Endothelial cell of umbilical vein (primary cell): ENCODE measurements at regions not wholly inside any gene's neighbourhood (a gene's known extent, or its start where the extent isn't known, plus 50 kb on each side); places are given as distances from the start of the nearest gene placed in this dataset.

Experiments
- BruUV-seq: library from RNA; stranded (reverse); fragments of 400-500 nt; replicated peaks from 2 replicates; lab custom pipeline; 2021; lab: Mats Ljungman, UMichigan
- CTCF ChIA-PET: fragments of 300-600, 350-600 bp; sonication (Branson Sonifier 250); formaldehyde crosslinking; loops from one replicate; lab custom pipeline; 2021; ENCODE audit warnings: antibody characterized with exemption, inconsistent platforms; lab: Charles Lee
- POLR2A ChIA-PET: fragments of 300-600, 350-600 bp; sonication (Branson Sonifier 250); formaldehyde crosslinking; loops from one replicate; lab custom pipeline; 2021; ENCODE audit warnings: antibody characterized with exemption, inconsistent platforms; lab: Charles Lee
- DNase-seq: peaks from one replicate; pipeline ENCODE4 v3.0.0-alpha.2; 2011; ENCODE audit warnings: low read depth, low spot score
- FAIRE-seq: peaks from 2 replicates; lab custom pipeline; 2011; peaks lifted over from hg19 to GRCh38; lab: Jason Lieb, UNC
- H2AFZ ChIP-seq: 2 replicates; pipeline ENCODE4 v1.6.0; 2012; ENCODE audit warnings: low read depth, low read length, control low read depth, inconsistent platforms
- H3K27ac ChIP-seq: 2 replicates; pipeline ENCODE4 v1.5.1; 2011; ENCODE audit warnings: low read depth, mild to moderate bottlenecking, control low read depth, low read length, moderate library complexity; ENCODE audit not compliant: insufficient read depth
- H3K27me3 ChIP-seq, 2 experiments: 2 replicates each; pipeline versions ENCODE4 v1.6.0 to v1.6.1; 2011; ENCODE audit warnings: low read length in 2 of 2, mixed read lengths in 1 of 2; ENCODE audit not compliant: control insufficient read depth in 2 of 2, insufficient read depth in 2 of 2
- H3K36me3 ChIP-seq, 2 experiments: 2 replicates in 1 of 2; 3 replicates in 1 of 2; pipeline ENCODE4 v1.5.1; 2011; ENCODE audit warnings: low read length in 2 of 2, mild to moderate bottlenecking in 1 of 2, moderate library complexity in 1 of 2; ENCODE audit not compliant: control insufficient read depth in 2 of 2, insufficient read depth in 2 of 2; ENCODE audit errors: extremely low read depth in 1 of 2
- H3K4me1 ChIP-seq: 3 replicates; pipeline ENCODE4 v1.5.1; 2011; ENCODE audit warnings: mild to moderate bottlenecking, low read length; ENCODE audit not compliant: control insufficient read depth, insufficient read depth; ENCODE audit errors: extremely low read depth
- H3K4me2 ChIP-seq: 2 replicates; pipeline ENCODE4 v1.6.1; 2011; ENCODE audit warnings: low read length, control low read depth, mixed read lengths; ENCODE audit not compliant: insufficient read depth
- H3K4me3 ChIP-seq, 3 experiments: fragments of 200-600 bp in 1 of 3; sonication (generic), shearing (Covaris generic) in 1 of 3; replicated peaks in 1 of 3; 2 replicates each; pipeline ENCODE4 v1.5.1; 2011 to 2016; ENCODE audit warnings: control low read depth in 3 of 3, low read length in 3 of 3, mild to moderate bottlenecking in 2 of 3, inconsistent platforms in 1 of 3, low read depth in 1 of 3, moderate library complexity in 1 of 3; ENCODE audit not compliant: insufficient read depth in 1 of 3
- H3K79me2 ChIP-seq: 2 replicates; pipeline ENCODE4 v1.6.0; 2012; ENCODE audit warnings: low read length, inconsistent platforms; ENCODE audit not compliant: control insufficient read depth, insufficient read depth
- H3K9ac ChIP-seq: replicated peaks from 2 replicates; pipeline ENCODE3; 2011; ENCODE audit warnings: low read length, control low read depth; ENCODE audit not compliant: insufficient read depth; ENCODE audit errors: extremely low read depth
- H3K9me1 ChIP-seq: replicated peaks from 3 replicates; pipeline ENCODE4 v1.6.0; 2011; ENCODE audit warnings: mild to moderate bottlenecking, low read length; ENCODE audit not compliant: control insufficient read depth, insufficient read depth; ENCODE audit errors: extremely low read depth
- H3K9me3 ChIP-seq: replicated peaks from 2 replicates; pipeline ENCODE4 v1.5.1; 2012; ENCODE audit warnings: low read length, inconsistent platforms; ENCODE audit not compliant: control insufficient read depth, insufficient read depth
- H4K20me1 ChIP-seq: replicated peaks from 2 replicates; pipeline ENCODE3; 2011; ENCODE audit warnings: mild to moderate bottlenecking, low read length; ENCODE audit not compliant: control insufficient read depth, insufficient read depth; ENCODE audit errors: extremely low read depth
- CTCF ChIP-seq, 2 donors: IDR thresholded peaks; 1 replicate in 1 of 2; 2 replicates in 1 of 2; pipeline ENCODE4 v1.5.1; 2011; ENCODE audit warnings: low read length in 2 of 2, mild to moderate bottlenecking in 2 of 2, moderate library complexity in 2 of 2, control low read depth in 1 of 2, inconsistent platforms in 1 of 2, low read depth in 1 of 2; ENCODE audit not compliant: insufficient read depth in 1 of 2; ENCODE audit errors: extremely low read depth in 1 of 2
- EZH2 ChIP-seq: IDR thresholded peaks from 2 replicates; pipeline ENCODE4 v1.6.1; 2012; ENCODE audit warnings: borderline replicate concordance, low read depth, mild to moderate bottlenecking, moderate library complexity, low read length, inconsistent platforms; ENCODE audit not compliant: severe bottlenecking
- FOS ChIP-seq: IDR thresholded peaks from 2 replicates; pipeline ENCODE4 v1.6.1; 2011; ENCODE audit warnings: mild to moderate bottlenecking, low read length, moderate library complexity, borderline replicate concordance; ENCODE audit not compliant: insufficient read depth
- GATA2 ChIP-seq: IDR thresholded peaks from 2 replicates; pipeline ENCODE4 v1.7.0; 2011; ENCODE audit warnings: low read depth, mild to moderate bottlenecking, moderate library complexity, mixed read lengths, low read length; ENCODE audit not compliant: insufficient read length, insufficient read depth
- JUN ChIP-seq: IDR thresholded peaks from 2 replicates; pipeline ENCODE4 v1.6.1; 2011; ENCODE audit warnings: borderline replicate concordance, low read depth; ENCODE audit not compliant: insufficient read length, insufficient read depth
- MAX ChIP-seq: IDR thresholded peaks from 2 replicates; pipeline ENCODE4 v1.6.1; 2011; ENCODE audit not compliant: insufficient read depth, insufficient read length
- MYC ChIP-seq: IDR thresholded peaks from one replicate; pipeline ENCODE4 v1.6.1; 2011; ENCODE audit warnings: mild to moderate bottlenecking, low read depth, low read length
- POLR2A ChIP-seq: IDR thresholded peaks from 2 replicates; pipeline ENCODE4 v1.6.1; 2012; ENCODE audit warnings: low read depth, mild to moderate bottlenecking, control low read depth, low read length
- POLR2AphosphoS5 ChIP-seq: IDR thresholded peaks from 2 replicates; pipeline ENCODE4 v1.6.1; 2012; ENCODE audit warnings: low read depth, mild to moderate bottlenecking, control low read depth, low read length, moderate library complexity; ENCODE audit not compliant: insufficient read depth
- dilution Hi-C: fragments of 300-500 bp; cut with MboI; formaldehyde crosslinking; loops from one replicate; pipeline ENCODE4 v1.15.0; 2019; ENCODE audit warnings: low sequenced_read_pairs; ENCODE audit not compliant: extremely low pct_ligation_motif_present
- intact Hi-C: fragments of 100-400 bp; cut with micrococcal nuclease; formaldehyde crosslinking; loops from one replicate; pipeline ENCODE4 v1.10.0; 2022

GRCh38 chr6:14985366-14985765 lies 260.5 kb upstream of the JARID2 start:
- Histone ChIP-seq H3K9ac (no peak overlapping the region), H3K27me3 (no peaks in the 10 kb centered on the region), H3K4me3 (no peak overlapping the region), H3K79me2 (no peaks in the 10 kb centered on the region), H2AFZ (no peak overlapping the region), H3K4me1 (no peaks in the 10 kb centered on the region), H3K9me3 (peaks cover 1% of the 10 kb centered on the region), H4K20me1 (no peaks in the 10 kb centered on the region), H3K4me2 (no peak overlapping the region), H3K27ac (no peak overlapping the region), H3K36me3 (no peaks in the 10 kb centered on the region), H3K9me1 (no peaks in the 10 kb centered on the region)
- CTCF ChIA-PET, result no interaction called here
- POLR2A ChIA-PET, result no interaction called here
- no peak for TF ChIP-seq GATA2
- TF ChIP-seq CTCF (IDR thresholded peaks at IDR 0.05; ENCODE audit: extremely low read depth in 1 of 2, insufficient read depth in 1 of 2, low read depth in 1 of 2, low read length in 2 of 2), result no peak
- no peak for TF ChIP-seq MAX
- TF ChIP-seq EZH2, result no peak
- no peak for TF ChIP-seq POLR2AphosphoS5
- TF ChIP-seq JUN, result no peak
- no peak for TF ChIP-seq FOS
- no peak for TF ChIP-seq POLR2A
- no peak for TF ChIP-seq MYC
- intact Hi-C loops, result no loop called here
- DNase-seq (no peak), FAIRE-seq (no peak)
- no TSS peak for BruUV-seq
- dilution Hi-C loops, result no loop called here
